WTC11 (cell line): ENCODE measurements at regions not wholly inside any gene's neighbourhood (a gene's known extent, or its start where the extent isn't known, plus 50 kb on each side); places are given as distances from the start of the nearest gene placed in this dataset.

Experiments used
- ATAC-seq: fragments of 200-7000 bp; cut with Tn5 transposase; 2 replicates; pipeline ENCODE4 v1.10.0; 2021; ENCODE audit warnings: mild to moderate bottlenecking, moderate library complexity
- CTCF ChIA-PET: fragments of 300-600 bp; sonication (Branson Sonifier 250); formaldehyde crosslinking; loops from one replicate; lab custom pipeline; 2021; ENCODE audit warnings: antibody characterized with exemption; lab: Charles Lee
- POLR2A ChIA-PET: fragments of 350-600 bp; sonication (Branson Sonifier 250); formaldehyde crosslinking; loops from one replicate; lab custom pipeline; 2021; ENCODE audit warnings: antibody characterized with exemption; lab: Charles Lee
- DNase-seq: peaks from one replicate; pipeline ENCODE4 v3.0.0; 2021; ENCODE audit warnings: low spot score
- H3K27ac Mint-ChIP-seq: 2 replicates; pipeline ENCODE4 v1.8.0; 2021; ENCODE audit warnings: mixed read lengths
- H3K27me3 Mint-ChIP-seq: 2 replicates; pipeline ENCODE4 v1.8.0; 2021; ENCODE audit warnings: low read depth, mild to moderate bottlenecking, moderate library complexity, mixed read lengths
- H3K36me3 Mint-ChIP-seq: 2 replicates; pipeline ENCODE4 v1.8.0; 2021; ENCODE audit warnings: mixed read lengths
- H3K4me1 Mint-ChIP-seq: 2 replicates; pipeline ENCODE4 v1.8.0; 2022; ENCODE audit warnings: mixed read lengths
- H3K4me3 Mint-ChIP-seq: 2 replicates; pipeline ENCODE4 v1.8.0; 2021; ENCODE audit warnings: mild to moderate bottlenecking, moderate library complexity, mixed read lengths
- H3K9me3 Mint-ChIP-seq: 2 replicates; pipeline ENCODE4 v1.8.0; 2021; ENCODE audit warnings: mixed read lengths
- ETV6 ChIP-seq: sonication (generic); formaldehyde crosslinking; IDR thresholded peaks from 2 replicates; pipeline ENCODE4 v1.8.1; 2022; ENCODE audit warnings: mild to moderate bottlenecking, missing genetic modification reagents
- FOXP1 ChIP-seq: sonication (generic); formaldehyde crosslinking; IDR thresholded peaks from 2 replicates; pipeline ENCODE4 v1.8.0; 2022; ENCODE audit warnings: missing genetic modification reagents, mild to moderate bottlenecking, moderate library complexity, borderline replicate concordance
- GRHL2 ChIP-seq: fragments of 250-450 bp; sonication (Bioruptor Pico); IDR thresholded peaks from 2 replicates; pipeline ENCODE4 v1.8.0; 2022; ENCODE audit warnings: mild to moderate bottlenecking, moderate library complexity; ENCODE audit not compliant: insufficient replicate concordance, severe bottlenecking
- GTF2I ChIP-seq: fragments of 250-450 bp; sonication (Bioruptor Pico); conservative IDR thresholded peaks from 2 replicates; pipeline ENCODE4 v1.4.0; 2021; ENCODE audit warnings: mild to moderate bottlenecking
- HMGA2 ChIP-seq: fragments of 250-450 bp; sonication (Bioruptor Pico); IDR thresholded peaks from 2 replicates; pipeline ENCODE4 v1.4.0; 2021; ENCODE audit warnings: mild to moderate bottlenecking, moderate library complexity
- JAZF1 ChIP-seq: fragments of 250-450 bp; sonication (Bioruptor Pico); IDR thresholded peaks from 2 replicates; pipeline ENCODE4 v1.9.0; 2021; ENCODE audit warnings: moderate library complexity, mild to moderate bottlenecking, inconsistent platforms
- NFE2L1 ChIP-seq: sonication (generic); formaldehyde crosslinking; IDR thresholded peaks from 2 replicates; pipeline ENCODE4 v1.8.1; 2023; ENCODE audit warnings: missing genetic modification reagents
- NFYB ChIP-seq: sonication (generic); formaldehyde crosslinking; conservative IDR thresholded peaks from 2 replicates; pipeline ENCODE4 v1.8.0; 2022; ENCODE audit warnings: low read depth, missing genetic modification reagents
- OVOL2 ChIP-seq: fragments of 250-450 bp; sonication (Bioruptor Pico); IDR thresholded peaks from 2 replicates; pipeline ENCODE4 v1.9.0; 2021; ENCODE audit warnings: mild to moderate bottlenecking, borderline replicate concordance
- SMAD4 ChIP-seq: sonication (generic); formaldehyde crosslinking; IDR thresholded peaks from 2 replicates; pipeline ENCODE4 v1.8.0; 2022; ENCODE audit warnings: mild to moderate bottlenecking, missing genetic modification reagents
- SOX15 ChIP-seq: fragments of 250-450 bp; sonication (Bioruptor Pico); IDR thresholded peaks from 2 replicates; pipeline ENCODE4 v1.9.0; 2021; ENCODE audit warnings: mild to moderate bottlenecking
- TEAD1 ChIP-seq: sonication (generic); formaldehyde crosslinking; IDR thresholded peaks from 2 replicates; pipeline ENCODE4 v1.8.0; 2022; ENCODE audit warnings: mild to moderate bottlenecking, missing genetic modification reagents
- ZBTB21 ChIP-seq: sonication (generic); formaldehyde crosslinking; IDR thresholded peaks from 2 replicates; pipeline ENCODE4 v1.8.1; 2023; ENCODE audit warnings: mild to moderate bottlenecking, missing genetic modification reagents, borderline replicate concordance
- ZNF121 ChIP-seq: sonication (generic); formaldehyde crosslinking; IDR thresholded peaks from 2 replicates; pipeline ENCODE4 v1.8.0; 2023; ENCODE audit warnings: missing genetic modification reagents
- ZNF138 ChIP-seq: sonication (generic); formaldehyde crosslinking; conservative IDR thresholded peaks from 2 replicates; pipeline ENCODE4 v1.8.1; 2022; ENCODE audit warnings: mild to moderate bottlenecking, moderate library complexity, missing genetic modification reagents
- ZNF263 ChIP-seq: sonication (generic); formaldehyde crosslinking; IDR thresholded peaks from 2 replicates; pipeline ENCODE4 v1.8.1; 2022; ENCODE audit warnings: low read depth, mild to moderate bottlenecking, moderate library complexity, missing genetic modification reagents
- ZNF317 ChIP-seq: sonication (generic); formaldehyde crosslinking; IDR thresholded peaks from 2 replicates; pipeline ENCODE4 v1.8.1; 2023; ENCODE audit warnings: low read depth, mild to moderate bottlenecking, moderate library complexity, missing genetic modification reagents, borderline replicate concordance
- TF ChIP-seq, protein P1 (sequence below): sonication (generic); formaldehyde crosslinking; IDR thresholded peaks from 2 replicates; pipeline ENCODE4 v1.8.1; 2023; ENCODE audit warnings: mild to moderate bottlenecking, missing genetic modification reagents, borderline replicate concordance
- TF ChIP-seq, protein P2 (sequence below): sonication (generic); formaldehyde crosslinking; conservative IDR thresholded peaks from 2 replicates; pipeline ENCODE4 v1.8.1; 2022; ENCODE audit warnings: mild to moderate bottlenecking, missing genetic modification reagents
- TF ChIP-seq, protein P3 (sequence below): sonication (generic); formaldehyde crosslinking; IDR thresholded peaks from 2 replicates; pipeline ENCODE4 v1.8.1; 2023; ENCODE audit warnings: mild to moderate bottlenecking, moderate library complexity, missing genetic modification reagents
- TF ChIP-seq, protein P4 (sequence below): fragments of 250-450 bp; sonication (Bioruptor Pico); IDR thresholded peaks from 2 replicates; pipeline ENCODE4 v1.9.0; 2021; ENCODE audit warnings: mild to moderate bottlenecking, borderline replicate concordance
- TF ChIP-seq, protein P5 (sequence below): sonication (generic); formaldehyde crosslinking; IDR thresholded peaks from 2 replicates; pipeline ENCODE4 v1.8.0; 2022; ENCODE audit warnings: mild to moderate bottlenecking, missing genetic modification reagents

DNA sequence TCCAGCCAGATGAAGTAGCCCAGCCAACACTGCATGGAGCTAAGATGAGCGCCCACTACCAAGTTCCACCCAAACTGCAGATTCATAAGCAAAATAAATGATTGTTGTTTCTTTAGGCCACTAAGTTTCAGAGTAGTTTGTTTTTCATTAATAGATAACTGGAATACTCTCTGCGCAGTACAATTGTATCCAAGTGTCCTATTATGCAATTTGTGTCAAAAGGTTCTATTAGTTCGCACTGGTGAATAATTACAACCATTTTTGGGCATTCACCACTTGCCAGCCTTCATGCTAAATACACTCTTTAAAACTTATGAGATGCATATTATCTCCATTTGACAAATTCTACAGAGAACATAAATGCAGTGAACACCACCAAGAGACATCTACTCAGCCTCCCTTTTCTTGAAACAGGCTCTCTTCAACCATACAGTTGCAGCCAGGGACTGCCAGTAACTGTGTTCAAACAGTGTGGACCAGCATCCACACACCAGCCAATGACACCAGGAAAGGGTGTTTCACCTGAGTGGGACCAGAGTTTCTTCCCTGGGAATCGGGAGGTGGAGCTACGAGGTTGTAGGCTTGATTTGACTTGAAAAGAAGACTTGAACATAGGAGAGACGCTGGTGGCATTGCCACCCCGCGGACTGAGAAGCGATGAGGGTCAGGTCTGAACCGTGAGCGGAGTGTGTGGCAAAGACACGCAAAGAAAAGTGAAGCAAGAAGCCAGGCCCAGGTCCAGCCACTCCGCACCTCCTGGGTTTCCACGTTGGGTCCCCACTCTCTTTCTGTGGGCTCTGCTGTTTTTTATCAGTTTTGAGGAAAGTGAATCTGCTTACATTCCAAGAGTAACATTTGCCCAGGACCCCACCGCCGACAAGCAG, 53.0 kb upstream of the FZD10 start (continued):
- TF ChIP-seq, protein P1, sequence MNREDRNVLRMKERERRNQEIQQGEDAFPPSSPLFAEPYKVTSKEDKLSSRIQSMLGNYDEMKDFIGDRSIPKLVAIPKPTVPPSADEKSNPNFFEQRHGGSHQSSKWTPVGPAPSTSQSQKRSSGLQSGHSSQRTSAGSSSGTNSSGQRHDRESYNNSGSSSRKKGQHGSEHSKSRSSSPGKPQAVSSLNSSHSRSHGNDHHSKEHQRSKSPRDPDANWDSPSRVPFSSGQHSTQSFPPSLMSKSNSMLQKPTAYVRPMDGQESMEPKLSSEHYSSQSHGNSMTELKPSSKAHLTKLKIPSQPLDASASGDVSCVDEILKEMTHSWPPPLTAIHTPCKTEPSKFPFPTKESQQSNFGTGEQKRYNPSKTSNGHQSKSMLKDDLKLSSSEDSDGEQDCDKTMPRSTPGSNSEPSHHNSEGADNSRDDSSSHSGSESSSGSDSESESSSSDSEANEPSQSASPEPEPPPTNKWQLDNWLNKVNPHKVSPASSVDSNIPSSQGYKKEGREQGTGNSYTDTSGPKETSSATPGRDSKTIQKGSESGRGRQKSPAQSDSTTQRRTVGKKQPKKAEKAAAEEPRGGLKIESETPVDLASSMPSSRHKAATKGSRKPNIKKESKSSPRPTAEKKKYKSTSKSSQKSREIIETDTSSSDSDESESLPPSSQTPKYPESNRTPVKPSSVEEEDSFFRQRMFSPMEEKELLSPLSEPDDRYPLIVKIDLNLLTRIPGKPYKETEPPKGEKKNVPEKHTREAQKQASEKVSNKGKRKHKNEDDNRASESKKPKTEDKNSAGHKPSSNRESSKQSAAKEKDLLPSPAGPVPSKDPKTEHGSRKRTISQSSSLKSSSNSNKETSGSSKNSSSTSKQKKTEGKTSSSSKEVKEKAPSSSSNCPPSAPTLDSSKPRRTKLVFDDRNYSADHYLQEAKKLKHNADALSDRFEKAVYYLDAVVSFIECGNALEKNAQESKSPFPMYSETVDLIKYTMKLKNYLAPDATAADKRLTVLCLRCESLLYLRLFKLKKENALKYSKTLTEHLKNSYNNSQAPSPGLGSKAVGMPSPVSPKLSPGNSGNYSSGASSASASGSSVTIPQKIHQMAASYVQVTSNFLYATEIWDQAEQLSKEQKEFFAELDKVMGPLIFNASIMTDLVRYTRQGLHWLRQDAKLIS (CRISPR knock-in tag) = no peak
- TF ChIP-seq GRHL2 (CRISPR knock-in tag) (no peak), ZNF317 (no peak), TEAD1 (CRISPR knock-in tag) (no peak), SMAD4 (CRISPR knock-in tag) (no peak)
- TF ChIP-seq, protein P2, sequence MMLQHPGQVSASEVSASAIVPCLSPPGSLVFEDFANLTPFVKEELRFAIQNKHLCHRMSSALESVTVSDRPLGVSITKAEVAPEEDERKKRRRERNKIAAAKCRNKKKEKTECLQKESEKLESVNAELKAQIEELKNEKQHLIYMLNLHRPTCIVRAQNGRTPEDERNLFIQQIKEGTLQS (CRISPR knock-in tag) = no peak
- TF ChIP-seq, protein P3, sequence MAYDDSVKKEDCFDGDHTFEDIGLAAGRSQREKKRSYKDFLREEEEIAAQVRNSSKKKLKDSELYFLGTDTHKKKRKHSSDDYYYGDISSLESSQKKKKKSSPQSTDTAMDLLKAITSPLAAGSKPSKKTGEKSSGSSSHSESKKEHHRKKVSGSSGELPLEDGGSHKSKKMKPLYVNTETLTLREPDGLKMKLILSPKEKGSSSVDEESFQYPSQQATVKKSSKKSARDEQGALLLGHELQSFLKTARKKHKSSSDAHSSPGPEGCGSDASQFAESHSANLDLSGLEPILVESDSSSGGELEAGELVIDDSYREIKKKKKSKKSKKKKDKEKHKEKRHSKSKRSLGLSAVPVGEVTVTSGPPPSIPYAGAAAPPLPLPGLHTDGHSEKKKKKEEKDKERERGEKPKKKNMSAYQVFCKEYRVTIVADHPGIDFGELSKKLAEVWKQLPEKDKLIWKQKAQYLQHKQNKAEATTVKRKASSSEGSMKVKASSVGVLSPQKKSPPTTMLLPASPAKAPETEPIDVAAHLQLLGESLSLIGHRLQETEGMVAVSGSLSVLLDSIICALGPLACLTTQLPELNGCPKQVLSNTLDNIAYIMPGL (CRISPR knock-in tag) = no peak

DNA sequence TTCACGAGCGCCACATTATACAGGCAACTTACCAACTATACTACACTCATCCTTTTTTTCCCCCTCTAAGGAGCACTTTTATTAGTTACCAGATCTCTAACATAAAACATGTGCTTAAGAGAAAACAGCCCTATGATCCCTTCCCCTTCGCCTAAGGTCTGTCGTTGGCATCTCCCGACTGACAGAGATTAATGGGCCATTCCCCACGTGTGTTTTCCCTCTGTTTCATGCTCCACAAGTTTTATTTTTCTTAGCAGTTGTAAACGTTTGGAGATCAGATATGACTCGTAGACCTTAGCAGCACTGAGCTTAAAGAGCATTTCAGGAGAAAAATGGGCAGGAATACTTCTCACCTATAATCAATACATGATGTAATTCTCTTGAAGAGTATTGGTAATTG, 51.4 kb upstream of the FZD10 start:
- peaks cover 13% of the 10 kb centered on the region for H3K27me3 Mint-ChIP-seq
- TF ChIP-seq SOX15 (CRISPR knock-in tag) (no peak), NFE2L1 (no peak), ZNF263 (CRISPR knock-in tag) (no peak), GTF2I (no peak), ZNF121 (no peak), HMGA2 (CRISPR knock-in tag) (no peak), ZNF138 (CRISPR knock-in tag) (no peak), JAZF1 (no peak), FOXP1 (CRISPR knock-in tag) (no peak), NFYB (CRISPR knock-in tag) (no peak), OVOL2 (CRISPR knock-in tag) (no peak), ETV6 (CRISPR knock-in tag) (no peak), ZBTB21 (no peak), SMAD4 (CRISPR knock-in tag) (no peak)
- TF ChIP-seq, protein P4, sequence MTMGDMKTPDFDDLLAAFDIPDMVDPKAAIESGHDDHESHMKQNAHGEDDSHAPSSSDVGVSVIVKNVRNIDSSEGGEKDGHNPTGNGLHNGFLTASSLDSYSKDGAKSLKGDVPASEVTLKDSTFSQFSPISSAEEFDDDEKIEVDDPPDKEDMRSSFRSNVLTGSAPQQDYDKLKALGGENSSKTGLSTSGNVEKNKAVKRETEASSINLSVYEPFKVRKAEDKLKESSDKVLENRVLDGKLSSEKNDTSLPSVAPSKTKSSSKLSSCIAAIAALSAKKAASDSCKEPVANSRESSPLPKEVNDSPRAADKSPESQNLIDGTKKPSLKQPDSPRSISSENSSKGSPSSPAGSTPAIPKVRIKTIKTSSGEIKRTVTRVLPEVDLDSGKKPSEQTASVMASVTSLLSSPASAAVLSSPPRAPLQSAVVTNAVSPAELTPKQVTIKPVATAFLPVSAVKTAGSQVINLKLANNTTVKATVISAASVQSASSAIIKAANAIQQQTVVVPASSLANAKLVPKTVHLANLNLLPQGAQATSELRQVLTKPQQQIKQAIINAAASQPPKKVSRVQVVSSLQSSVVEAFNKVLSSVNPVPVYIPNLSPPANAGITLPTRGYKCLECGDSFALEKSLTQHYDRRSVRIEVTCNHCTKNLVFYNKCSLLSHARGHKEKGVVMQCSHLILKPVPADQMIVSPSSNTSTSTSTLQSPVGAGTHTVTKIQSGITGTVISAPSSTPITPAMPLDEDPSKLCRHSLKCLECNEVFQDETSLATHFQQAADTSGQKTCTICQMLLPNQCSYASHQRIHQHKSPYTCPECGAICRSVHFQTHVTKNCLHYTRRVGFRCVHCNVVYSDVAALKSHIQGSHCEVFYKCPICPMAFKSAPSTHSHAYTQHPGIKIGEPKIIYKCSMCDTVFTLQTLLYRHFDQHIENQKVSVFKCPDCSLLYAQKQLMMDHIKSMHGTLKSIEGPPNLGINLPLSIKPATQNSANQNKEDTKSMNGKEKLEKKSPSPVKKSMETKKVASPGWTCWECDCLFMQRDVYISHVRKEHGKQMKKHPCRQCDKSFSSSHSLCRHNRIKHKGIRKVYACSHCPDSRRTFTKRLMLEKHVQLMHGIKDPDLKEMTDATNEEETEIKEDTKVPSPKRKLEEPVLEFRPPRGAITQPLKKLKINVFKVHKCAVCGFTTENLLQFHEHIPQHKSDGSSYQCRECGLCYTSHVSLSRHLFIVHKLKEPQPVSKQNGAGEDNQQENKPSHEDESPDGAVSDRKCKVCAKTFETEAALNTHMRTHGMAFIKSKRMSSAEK (CRISPR knock-in tag) = no peak
- TF ChIP-seq, protein P5, sequence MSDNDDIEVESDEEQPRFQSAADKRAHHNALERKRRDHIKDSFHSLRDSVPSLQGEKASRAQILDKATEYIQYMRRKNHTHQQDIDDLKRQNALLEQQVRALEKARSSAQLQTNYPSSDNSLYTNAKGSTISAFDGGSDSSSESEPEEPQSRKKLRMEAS (CRISPR knock-in tag) = no peak
- TF ChIP-seq, protein P1 (CRISPR knock-in tag) = no peak

More for the DNA sequence above, 51.4 kb upstream of the FZD10 start:
- DNase-seq (no peak), ATAC-seq (no peak)
- POLR2A ChIA-PET = no interaction called here
- Mint-ChIP-seq H3K4me3 (no peak overlapping the region), H3K9me3 (peaks cover 62% of the 10 kb centered on the region), H3K27ac (no peak overlapping the region), H3K4me1 (no peaks in the 10 kb centered on the region), H3K36me3 (peaks cover 47% of the 10 kb centered on the region)
- CTCF ChIA-PET = no interaction called here
